CD4-positive, alpha-beta memory T cell (primary cell): ENCODE measurements at regions not wholly inside any gene's neighbourhood (a gene's known extent, or its start where the extent isn't known, plus 50 kb on each side); places are given as distances from the start of the nearest gene placed in this dataset.
"Not testable (repeated sequence)": the region's sequence is repeated elsewhere in the genome, so short reads cannot be mapped to it uniquely, and the experiment has no call there.

Experiments used
- CTCF ChIA-PET: fragments of 350-600 bp; sonication (Branson Sonifier 250); formaldehyde crosslinking; loops from one replicate; lab custom pipeline; 2021; ENCODE audit warnings: inconsistent platforms; ENCODE audit not compliant: partially characterized antibody; lab: Charles Lee
- POLR2A ChIA-PET: fragments of 350-600 bp; sonication (Branson Sonifier 250); formaldehyde crosslinking; loops from one replicate; lab custom pipeline; 2021; ENCODE audit not compliant: partially characterized antibody; lab: Charles Lee
- DNase-seq, 5 donors: peaks; one replicate each; pipeline versions ENCODE4 v3.0.0 to v3.0.0-alpha.2; 2020 to 2022; ENCODE audit warnings: mixed read lengths in 1 of 5
- H3K27ac ChIP-seq: one replicate; pipeline ENCODE4 v1.7.0; 2013; ENCODE audit warnings: low read depth, low read length
- H3K27me3 ChIP-seq: 2 replicates; pipeline ENCODE4 v1.7.0; 2013; ENCODE audit warnings: mild to moderate bottlenecking, low read length, moderate library complexity; ENCODE audit not compliant: insufficient read depth
- H3K36me3 ChIP-seq: 2 replicates; pipeline ENCODE4 v1.7.0; 2013; ENCODE audit warnings: mild to moderate bottlenecking, low read length, moderate library complexity; ENCODE audit not compliant: insufficient read depth
- H3K4me1 ChIP-seq: 2 replicates; pipeline ENCODE4 v1.7.0; 2013; ENCODE audit warnings: mild to moderate bottlenecking, low read length, moderate library complexity; ENCODE audit not compliant: insufficient read depth
- H3K4me3 ChIP-seq, 2 donors: one replicate each; pipeline ENCODE4 v1.7.0; 2013; ENCODE audit warnings: low read length in 2 of 2, mild to moderate bottlenecking in 1 of 2
- H3K9me3 ChIP-seq, 2 donors: one replicate each; pipeline ENCODE4 v1.7.0; 2013; ENCODE audit warnings: low read length in 2 of 2, control low read depth in 1 of 2; ENCODE audit not compliant: control insufficient read depth in 1 of 2
- H3K27ac Mint-ChIP-seq, 7 donors: one replicate each; pipeline ENCODE4 v1.8.0; 2020 to 2021; ENCODE audit warnings: mixed read lengths in 7 of 7, mild to moderate bottlenecking in 6 of 7, inconsistent platforms in 3 of 7, moderate library complexity in 3 of 7
- H3K27me3 Mint-ChIP-seq, 2 donors: one replicate each; pipeline ENCODE4 v1.8.0; 2020 to 2021; ENCODE audit warnings: mixed read lengths in 2 of 2
- H3K36me3 Mint-ChIP-seq, 2 donors: one replicate each; pipeline ENCODE4 v1.8.0; 2020 to 2021; ENCODE audit warnings: mixed read lengths in 2 of 2, inconsistent platforms in 1 of 2, mild to moderate bottlenecking in 1 of 2
- H3K4me1 Mint-ChIP-seq, 4 donors: one replicate each; pipeline ENCODE4 v1.8.0; 2020 to 2021; ENCODE audit warnings: mixed read lengths in 4 of 4, mild to moderate bottlenecking in 1 of 4
- H3K4me3 Mint-ChIP-seq, 8 donors: one replicate each; pipeline ENCODE4 v1.8.0; 2020 to 2021; ENCODE audit warnings: mixed read lengths in 8 of 8, mild to moderate bottlenecking in 7 of 8, moderate library complexity in 6 of 8, inconsistent platforms in 3 of 8
- H3K9me3 Mint-ChIP-seq, 8 donors: one replicate each; pipeline ENCODE4 v1.8.0; 2020 to 2021; ENCODE audit warnings: mixed read lengths in 8 of 8, mild to moderate bottlenecking in 5 of 8, inconsistent platforms in 3 of 8, moderate library complexity in 1 of 8
- intact Hi-C: fragments of 100-400 bp; cut with micrococcal nuclease; formaldehyde crosslinking; loops from one replicate; pipeline ENCODE4 v1.15.1; 2023

- CTCF ChIA-PET, H3K36me3 Mint-ChIP-seq, H3K36me3 ChIP-seq, H3K27ac Mint-ChIP-seq, H3K9me3 ChIP-seq, DNase-seq, H3K27me3 ChIP-seq, H3K4me3 Mint-ChIP-seq, POLR2A ChIA-PET, H3K27ac ChIP-seq, H3K9me3 Mint-ChIP-seq, intact Hi-C loops, H3K4me3 ChIP-seq, H3K27me3 Mint-ChIP-seq: not testable (repeated sequence)
- peaks cover 29 to 49% (median 35%) of the 10 kb centered on the region in 4 donors for H3K4me1 Mint-ChIP-seq
- H3K4me1 ChIP-seq = peaks cover 36% of the 10 kb centered on the region
These were observed 213.9 kb downstream of the S1PR1 start for GRCh38 chr1:101450691-101451090.

- peak in 1 of 5 donors; percentile 10 for DNase-seq
- no peaks in the 10 kb centered on the region for H3K36me3 Mint-ChIP-seq
- no peaks in the 10 kb centered on the region for H3K27me3 ChIP-seq
- ChIA-PET CTCF (interaction anchor here (1.8 kb wide), 1 partner anchor 14 kb away, joined by 6 read pairs; no protein-coding TSS in a partner anchor), POLR2A (interaction anchor here (1.4 kb wide), 1 partner anchor 143 kb away, joined by 4 read pairs; no protein-coding TSS in a partner anchor)
- H3K4me3 Mint-ChIP-seq = peak overlapping the region in 4 of 8 donors; percentile 11 to 27 (median 12)
- peak overlapping the region in 5 of 7 donors; percentile 12 to 53 (median 38) for H3K27ac Mint-ChIP-seq
- intact Hi-C loops = no loop called here
- H3K4me3 ChIP-seq = no peak overlapping the region
- peaks cover 0 to 6% (median 0%) of the 10 kb centered on the region in 8 donors for H3K9me3 Mint-ChIP-seq
- H3K27ac ChIP-seq = no peak overlapping the region
- H3K9me3 ChIP-seq = no peaks in the 10 kb centered on the region
- peaks cover 36% of the 10 kb centered on the region for H3K4me1 ChIP-seq
- no peaks in the 10 kb centered on the region for H3K36me3 ChIP-seq
- H3K27me3 Mint-ChIP-seq = peaks cover 2 to 4% of the 10 kb centered on the region in 2 donors
- peaks cover 30 to 49% (median 35%) of the 10 kb centered on the region in 4 donors for H3K4me1 Mint-ChIP-seq
These were observed 215.1 kb downstream of the S1PR1 start for GRCh38 chr1:101451888-101452287.

DNA sequence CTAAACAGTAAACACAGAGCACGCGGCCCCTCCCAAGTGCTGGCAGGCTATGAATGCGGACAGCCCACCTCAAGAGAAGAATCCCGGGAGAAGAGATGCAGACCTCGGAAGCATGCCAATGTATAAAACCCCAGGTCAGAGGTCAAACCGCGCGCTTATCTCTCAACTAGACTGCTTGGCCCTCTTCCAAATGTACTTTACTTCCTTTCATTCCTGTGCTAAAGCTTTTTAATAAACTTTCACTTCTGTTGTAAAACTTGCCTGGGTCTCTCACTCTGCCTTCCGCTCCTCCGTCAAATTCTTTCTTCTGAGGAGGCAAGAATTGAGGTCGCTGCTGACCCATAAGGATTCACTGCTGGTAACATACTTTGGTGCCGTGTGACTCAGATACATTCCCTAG, 216.0 kb downstream of the S1PR1 start:
- H3K4me3 Mint-ChIP-seq = peak overlapping the region in 3 of 8 donors; percentile 27 to 81 (median 32)
- CTCF ChIA-PET = interaction anchor here (1.1 to 1.8 kb wide), 3 partner anchors 14 to 143 kb away, joined by 3 to 6 read pairs (median 4); no protein-coding TSS in a partner anchor
- intact Hi-C loops = no loop called here

GRCh38 chr1:101453844-101454243, 217.0 kb downstream of the S1PR1 start:
- ChIA-PET POLR2A (no interaction called here), CTCF (interaction anchor here (1.5 to 1.8 kb wide), 3 partner anchors 15 to 96 kb away, joined by 3 to 6 read pairs (median 5); no protein-coding TSS in a partner anchor)
- no peaks in the 10 kb centered on the region for H3K36me3 Mint-ChIP-seq
- H3K36me3 ChIP-seq = no peaks in the 10 kb centered on the region
- intact Hi-C loops = no loop called here
- DNase-seq = peak in 1 of 5 donors; percentile 9
- H3K27me3 Mint-ChIP-seq = peaks cover 1 to 2% of the 10 kb centered on the region in 2 donors
- peaks cover 36% of the 10 kb centered on the region for H3K4me1 ChIP-seq
- H3K27ac Mint-ChIP-seq = peak overlapping the region; percentile 1 to 86 (median 69)
- peaks cover 30 to 49% (median 35%) of the 10 kb centered on the region in 4 donors for H3K4me1 Mint-ChIP-seq
- H3K4me3 ChIP-seq = no peak overlapping the region
- H3K9me3 Mint-ChIP-seq = peaks cover 0 to 6% (median 0%) of the 10 kb centered on the region in 8 donors
- no peak overlapping the region for H3K27ac ChIP-seq
- H3K9me3 ChIP-seq = no peaks in the 10 kb centered on the region
- H3K27me3 ChIP-seq = no peaks in the 10 kb centered on the region
- peak overlapping the region in 7 of 8 donors; percentile 14 to 81 (median 52) for H3K4me3 Mint-ChIP-seq

More for the DNA sequence above, 216.0 kb downstream of the S1PR1 start:
- H3K9me3 ChIP-seq = no peaks in the 10 kb centered on the region
- H3K36me3 Mint-ChIP-seq = no peaks in the 10 kb centered on the region
- H3K27me3 Mint-ChIP-seq = peaks cover 1 to 2% of the 10 kb centered on the region in 2 donors
- H3K4me1 ChIP-seq = peaks cover 36% of the 10 kb centered on the region
- peaks cover 0 to 6% (median 0%) of the 10 kb centered on the region in 8 donors for H3K9me3 Mint-ChIP-seq
- peaks cover 30 to 49% (median 35%) of the 10 kb centered on the region in 4 donors for H3K4me1 Mint-ChIP-seq
- DNase-seq = no peak
- no peak overlapping the region for H3K27ac ChIP-seq
- H3K27ac Mint-ChIP-seq = peak overlapping the region in 3 of 7 donors; percentile 24 to 62 (median 26)
- no peak overlapping the region for H3K4me3 ChIP-seq
- H3K36me3 ChIP-seq = no peaks in the 10 kb centered on the region
- POLR2A ChIA-PET = interaction anchor here (1.4 kb wide), 1 partner anchor 143 kb away, joined by 4 read pairs; no protein-coding TSS in a partner anchor
- H3K27me3 ChIP-seq = no peaks in the 10 kb centered on the region

- intact Hi-C loops = no loop called here
- Mint-ChIP-seq H3K27ac (peak overlapping the region in 1 of 7 donors; percentile 26), H3K36me3 (no peaks in the 10 kb centered on the region), H3K4me1 (peaks cover 30 to 49% (median 35%) of the 10 kb centered on the region in 4 donors), H3K4me3 (no peak overlapping the region), H3K27me3 (peaks cover 0 to 2% of the 10 kb centered on the region in 2 donors), H3K9me3 (peaks cover 0 to 6% (median 0%) of the 10 kb centered on the region in 8 donors)
- H3K4me1 ChIP-seq = peaks cover 36% of the 10 kb centered on the region
- no peaks in the 10 kb centered on the region for H3K36me3 ChIP-seq
- DNase-seq = no peak
- POLR2A ChIA-PET = no interaction called here
- CTCF ChIA-PET = interaction anchor here (1.4 to 1.6 kb wide), 3 partner anchors 20 to 51 kb away, joined by 3 to 5 read pairs (median 5); no protein-coding TSS in a partner anchor
- no peak overlapping the region for H3K27ac ChIP-seq
- H3K4me3 ChIP-seq = no peak overlapping the region
- H3K27me3 ChIP-seq = no peaks in the 10 kb centered on the region
- no peaks in the 10 kb centered on the region for H3K9me3 ChIP-seq
These were observed 218.3 kb downstream of the S1PR1 start for GRCh38 chr1:101455166-101455565.

DNA sequence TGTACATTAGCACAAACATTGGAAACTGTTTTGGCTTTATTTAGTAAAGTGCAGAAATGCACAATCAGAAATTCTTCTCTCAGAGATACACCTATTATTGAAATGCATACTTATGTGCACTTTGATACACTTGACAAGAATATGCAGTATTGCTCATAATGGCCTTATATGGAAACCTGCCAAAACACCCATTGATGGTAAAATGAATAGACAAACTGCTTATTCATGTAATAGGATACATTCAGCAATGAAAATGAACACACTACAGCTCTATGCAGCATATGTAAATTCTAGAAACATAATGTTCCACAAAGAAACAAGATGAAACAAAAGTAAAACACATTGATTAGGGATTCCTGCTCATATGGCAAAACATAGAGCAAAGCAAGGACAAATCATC, 223.9 kb downstream of the S1PR1 start:
- Histone ChIP-seq H3K4me1 (no peaks in the 10 kb centered on the region), H3K36me3 (no peaks in the 10 kb centered on the region), H3K4me3 (no peak overlapping the region), H3K27me3 (no peaks in the 10 kb centered on the region), H3K27ac (no peak overlapping the region), H3K9me3 (no peaks in the 10 kb centered on the region)
- Mint-ChIP-seq H3K36me3 (no peaks in the 10 kb centered on the region), H3K9me3 (peaks cover 0 to 2% (median 0%) of the 10 kb centered on the region in 8 donors), H3K4me1 (peaks cover 0 to 2% (median under 1%) of the 10 kb centered on the region in 4 donors), H3K27ac (no peak overlapping the region), H3K4me3 (no peak overlapping the region), H3K27me3 (peaks cover 2 to 9% of the 10 kb centered on the region in 2 donors)
- POLR2A ChIA-PET = no interaction called here
- DNase-seq = no peak
- CTCF ChIA-PET = no interaction called here
- intact Hi-C loops = no loop called here

DNA sequence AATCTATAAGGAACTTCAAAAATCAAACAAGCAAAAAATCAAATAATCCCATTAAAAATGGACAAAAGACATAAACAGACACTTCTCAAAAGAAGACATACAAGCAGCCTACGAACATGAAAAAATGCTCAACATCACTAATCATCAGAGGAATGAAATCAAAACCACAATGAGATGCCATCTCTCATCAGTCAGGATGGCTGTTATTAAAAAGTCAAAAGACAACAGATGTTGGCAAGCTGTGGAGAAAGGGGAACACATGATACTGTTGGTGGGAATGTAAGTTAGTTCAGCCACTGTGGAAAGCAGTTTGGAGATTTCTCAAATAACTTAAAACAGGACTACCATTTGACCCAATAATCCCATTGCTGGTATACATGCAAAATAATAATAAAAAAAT, 226.4 kb downstream of the S1PR1 start:
- H3K4me3 Mint-ChIP-seq = no peak overlapping the region
- Histone ChIP-seq H3K27me3 (no peaks in the 10 kb centered on the region), H3K36me3 (no peaks in the 10 kb centered on the region), H3K9me3 (no peaks in the 10 kb centered on the region), H3K4me3 (no peak overlapping the region), H3K27ac (no peak overlapping the region), H3K4me1 (no peaks in the 10 kb centered on the region)
- no peaks in the 10 kb centered on the region for H3K36me3 Mint-ChIP-seq
- ChIA-PET POLR2A (no interaction called here), CTCF (no interaction called here)
- no peak overlapping the region for H3K27ac Mint-ChIP-seq
- peaks cover 0 to 2% (median 0%) of the 10 kb centered on the region in 8 donors for H3K9me3 Mint-ChIP-seq
- DNase-seq = no peak
- H3K27me3 Mint-ChIP-seq = peaks cover 2 to 9% of the 10 kb centered on the region in 2 donors
- H3K4me1 Mint-ChIP-seq = peaks cover 0 to 1% (median 0%) of the 10 kb centered on the region in 4 donors
- intact Hi-C loops = no loop called here
